Right lobe of liver (tissue), 4 donors: ENCODE measurements at regions not wholly inside any gene's neighbourhood (a gene's known extent, or its start where the extent isn't known, plus 50 kb on each side); places are given as distances from the start of the nearest gene placed in this dataset.

ENCODE experiments used
- POLR2A ChIP-seq: fragments of 450-650 bp; IDR thresholded peaks from one replicate; pipeline ENCODE4 v1.6.1; 2017; ENCODE audit warnings: antibody characterized with exemption, mild to moderate bottlenecking
- TF ChIP-seq, protein P1 (sequence below), 4 donors: fragments of 200-600 bp in 3 of 4; fragments of 450-650 bp in 1 of 4; IDR thresholded peaks; one replicate each; pipeline versions ENCODE4 v1.5.1 to v1.8.0; 2016 to 2022; ENCODE audit warnings: antibody characterized with exemption in 4 of 4, mild to moderate bottlenecking in 2 of 4
- donor health status: DM: no; HTN: no; CAD: no.
- donor health status: DM: no; HTN: no; CAD: no.
- donor health status: DM: no; HTN: yes; CAD: no.

DNA sequence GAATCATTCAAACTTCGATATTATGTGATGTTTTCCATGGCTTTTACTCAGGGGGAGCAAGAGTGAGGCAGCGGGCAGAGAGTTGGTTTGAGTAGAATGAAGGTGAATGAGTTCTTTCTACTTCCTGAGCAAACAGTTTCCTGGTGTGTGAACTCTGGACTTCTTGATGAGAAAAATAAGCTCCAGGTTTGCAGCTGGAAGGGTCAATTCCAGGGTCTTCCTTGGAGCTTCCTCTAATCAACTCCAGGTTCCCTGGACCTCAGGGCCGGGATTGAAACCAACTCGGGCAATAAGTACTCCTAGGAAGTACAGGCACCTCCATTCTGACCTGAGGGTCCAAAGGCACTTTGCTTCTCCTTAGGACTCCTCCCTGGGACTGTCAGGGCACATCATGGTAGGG, 243.6 kb upstream of the ONECUT1 start:
- TF ChIP-seq, protein P1, sequence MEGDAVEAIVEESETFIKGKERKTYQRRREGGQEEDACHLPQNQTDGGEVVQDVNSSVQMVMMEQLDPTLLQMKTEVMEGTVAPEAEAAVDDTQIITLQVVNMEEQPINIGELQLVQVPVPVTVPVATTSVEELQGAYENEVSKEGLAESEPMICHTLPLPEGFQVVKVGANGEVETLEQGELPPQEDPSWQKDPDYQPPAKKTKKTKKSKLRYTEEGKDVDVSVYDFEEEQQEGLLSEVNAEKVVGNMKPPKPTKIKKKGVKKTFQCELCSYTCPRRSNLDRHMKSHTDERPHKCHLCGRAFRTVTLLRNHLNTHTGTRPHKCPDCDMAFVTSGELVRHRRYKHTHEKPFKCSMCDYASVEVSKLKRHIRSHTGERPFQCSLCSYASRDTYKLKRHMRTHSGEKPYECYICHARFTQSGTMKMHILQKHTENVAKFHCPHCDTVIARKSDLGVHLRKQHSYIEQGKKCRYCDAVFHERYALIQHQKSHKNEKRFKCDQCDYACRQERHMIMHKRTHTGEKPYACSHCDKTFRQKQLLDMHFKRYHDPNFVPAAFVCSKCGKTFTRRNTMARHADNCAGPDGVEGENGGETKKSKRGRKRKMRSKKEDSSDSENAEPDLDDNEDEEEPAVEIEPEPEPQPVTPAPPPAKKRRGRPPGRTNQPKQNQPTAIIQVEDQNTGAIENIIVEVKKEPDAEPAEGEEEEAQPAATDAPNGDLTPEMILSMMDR (IDR thresholded peaks at IDR 0.05), result no peak
- no peak for TF ChIP-seq POLR2A
